NT2/D1 (cell line): ENCODE measurements at regions not wholly inside any gene's neighbourhood (a gene's known extent, or its start where the extent isn't known, plus 50 kb on each side); places are given as distances from the start of the nearest gene placed in this dataset.

ENCODE experiments used
- SUZ12 ChIP-seq: IDR thresholded peaks from 2 replicates; pipeline ENCODE4 v1.6.1; 2011; ENCODE audit not compliant: insufficient read length, insufficient read depth; ENCODE audit errors: extremely low read depth
- YY1 ChIP-seq: IDR thresholded peaks from 2 replicates; pipeline ENCODE4 v1.6.1; 2011; ENCODE audit not compliant: insufficient read length, insufficient read depth
- ZNF274 ChIP-seq: IDR thresholded peaks from 2 replicates; pipeline ENCODE4 v1.6.1; 2011; ENCODE audit warnings: mild to moderate bottlenecking, low read depth, low read length

GRCh38 chr2:45289997-45290709 lies 280.9 kb upstream of the SIX2 start:
- TF ChIP-seq ZNF274: no peak
- no peak for TF ChIP-seq YY1
- no peak for TF ChIP-seq SUZ12
